WI38 (cell line): ENCODE measurements at regions not wholly inside any gene's neighbourhood (a gene's known extent, or its start where the extent isn't known, plus 50 kb on each side); places are given as distances from the start of the nearest gene placed in this dataset.

Experiments
- H3K4me3 ChIP-seq: 2 replicates; pipeline ENCODE4 v1.5.1; 2011; ENCODE audit warnings: low read depth, mild to moderate bottlenecking, control low read depth, low read length
- CTCF ChIP-seq: IDR thresholded peaks from 2 replicates; pipeline ENCODE4 v1.5.1; 2012; ENCODE audit warnings: low read depth, mild to moderate bottlenecking, control low read depth, low read length

GRCh38 chr4:127143460-127144195 lies 489.1 kb upstream of the INTU start:
- TF ChIP-seq CTCF, result no peak

GRCh38 chr4:127145006-127145540 lies 487.7 kb upstream of the INTU start:
- H3K4me3 ChIP-seq, result no peak overlapping the region
- TF ChIP-seq CTCF, result no peak

More at GRCh38 chr4:127143460-127144195, 489.1 kb upstream of the INTU start:
- no peak overlapping the region for H3K4me3 ChIP-seq

- TF ChIP-seq CTCF, result no peak
- H3K4me3 ChIP-seq, result no peak overlapping the region
These were observed 484.6 kb upstream of the INTU start for GRCh38 chr4:127148165-127148564.

- no peak for TF ChIP-seq CTCF
- H3K4me3 ChIP-seq, result no peak overlapping the region
These were observed 483.7 kb upstream of the INTU start for GRCh38 chr4:127149086-127149485.

GRCh38 chr4:127151941-127152340 lies 480.8 kb upstream of the INTU start:
- no peak for TF ChIP-seq CTCF
- no peak overlapping the region for H3K4me3 ChIP-seq

GRCh38 chr4:127155116-127155515 lies 477.6 kb upstream of the INTU start:
- no peak overlapping the region for H3K4me3 ChIP-seq
- TF ChIP-seq CTCF, result no peak

GRCh38 chr4:127155555-127155954 lies 477.2 kb upstream of the INTU start:
- H3K4me3 ChIP-seq, result no peak overlapping the region
- no peak for TF ChIP-seq CTCF
